GM13976 (cell line): ENCODE measurements at regions not wholly inside any gene's neighbourhood (a gene's known extent, or its start where the extent isn't known, plus 50 kb on each side); places are given as distances from the start of the nearest gene placed in this dataset.

Experiments
- DNase-seq: peaks from one replicate; pipeline ENCODE4 v3.0.0; 2012; ENCODE audit warnings: low spot score
- in situ Hi-C: fragments of 300-500 bp; cut with MboI; formaldehyde crosslinking; loops from one replicate; pipeline ENCODE4 v1.12.0; 2022; ENCODE audit warnings: low sequenced_read_pairs, mixed read lengths, inconsistent platforms; ENCODE audit not compliant: unreplicated experiment
- TF ChIP-seq, protein P1 (sequence below): IDR thresholded peaks from 2 replicates; pipeline ENCODE4 v1.5.1; 2012; ENCODE audit warnings: borderline replicate concordance, mild to moderate bottlenecking; ENCODE audit not compliant: insufficient read depth; ENCODE audit errors: extremely low read depth, missing control alignments, control extremely low read depth

DNA sequence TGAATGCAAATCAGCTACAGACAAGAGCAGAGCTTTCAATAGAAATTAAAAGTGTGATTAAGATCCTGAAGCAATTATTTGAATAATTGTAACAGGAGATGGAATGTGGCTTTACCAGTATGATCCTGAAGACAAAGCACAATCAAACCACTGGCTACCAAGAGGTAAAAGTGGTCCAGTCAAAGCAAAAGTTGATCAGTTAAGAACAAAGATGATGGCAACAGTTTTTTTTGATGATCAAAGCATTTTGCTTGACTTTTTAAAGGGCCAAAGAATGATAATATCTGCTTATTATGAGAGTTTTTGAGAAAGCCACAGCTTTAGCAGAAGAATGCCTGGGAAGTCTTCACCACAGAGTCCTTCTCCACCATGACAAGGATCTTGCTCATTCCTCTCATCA is 409.2 kb downstream of the CSNK1G3 start:
- in situ Hi-C loops, result no loop called here
- TF ChIP-seq, protein P1, sequence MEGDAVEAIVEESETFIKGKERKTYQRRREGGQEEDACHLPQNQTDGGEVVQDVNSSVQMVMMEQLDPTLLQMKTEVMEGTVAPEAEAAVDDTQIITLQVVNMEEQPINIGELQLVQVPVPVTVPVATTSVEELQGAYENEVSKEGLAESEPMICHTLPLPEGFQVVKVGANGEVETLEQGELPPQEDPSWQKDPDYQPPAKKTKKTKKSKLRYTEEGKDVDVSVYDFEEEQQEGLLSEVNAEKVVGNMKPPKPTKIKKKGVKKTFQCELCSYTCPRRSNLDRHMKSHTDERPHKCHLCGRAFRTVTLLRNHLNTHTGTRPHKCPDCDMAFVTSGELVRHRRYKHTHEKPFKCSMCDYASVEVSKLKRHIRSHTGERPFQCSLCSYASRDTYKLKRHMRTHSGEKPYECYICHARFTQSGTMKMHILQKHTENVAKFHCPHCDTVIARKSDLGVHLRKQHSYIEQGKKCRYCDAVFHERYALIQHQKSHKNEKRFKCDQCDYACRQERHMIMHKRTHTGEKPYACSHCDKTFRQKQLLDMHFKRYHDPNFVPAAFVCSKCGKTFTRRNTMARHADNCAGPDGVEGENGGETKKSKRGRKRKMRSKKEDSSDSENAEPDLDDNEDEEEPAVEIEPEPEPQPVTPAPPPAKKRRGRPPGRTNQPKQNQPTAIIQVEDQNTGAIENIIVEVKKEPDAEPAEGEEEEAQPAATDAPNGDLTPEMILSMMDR, result no peak
- DNase-seq, result no peak

DNA sequence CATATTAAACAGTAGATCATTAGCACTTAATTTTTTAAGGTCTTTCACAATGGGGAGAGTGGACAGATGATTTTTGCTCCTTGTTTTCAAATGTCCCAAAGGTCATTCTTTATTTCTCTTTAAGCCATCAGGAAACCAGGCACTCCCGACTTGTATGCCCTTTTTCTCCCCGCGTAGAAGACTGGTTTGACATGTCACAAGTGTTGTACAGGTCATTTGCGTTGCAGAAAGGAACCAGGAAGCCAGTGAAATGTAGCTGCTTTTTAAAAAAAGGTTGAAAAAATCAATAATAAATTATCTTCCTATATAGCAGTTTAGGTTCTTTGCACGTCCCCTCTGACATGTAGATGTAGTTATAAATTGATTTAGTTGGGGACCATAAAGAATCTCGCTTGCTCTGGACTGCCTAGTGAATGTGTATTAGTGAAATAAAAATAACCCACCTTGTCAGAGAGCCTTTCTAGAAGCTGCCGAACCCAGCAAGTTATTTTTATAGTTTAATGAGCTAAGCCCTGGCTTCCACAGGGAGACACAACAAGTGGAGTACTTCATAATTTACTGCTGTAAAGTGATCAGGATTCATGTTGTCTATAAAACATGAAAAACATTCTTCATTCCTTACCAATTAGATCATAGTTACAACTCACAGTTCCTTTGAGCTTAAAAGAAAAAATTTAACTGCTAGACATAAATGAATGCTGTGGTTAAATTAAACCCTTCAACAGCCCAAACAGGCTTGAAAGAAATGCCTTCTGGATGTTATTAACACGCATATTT is 404.6 kb downstream of the CSNK1G3 start:
- DNase-seq, result no peak
- in situ Hi-C loops, result no loop called here
- TF ChIP-seq, protein P1, result no peak

DNA sequence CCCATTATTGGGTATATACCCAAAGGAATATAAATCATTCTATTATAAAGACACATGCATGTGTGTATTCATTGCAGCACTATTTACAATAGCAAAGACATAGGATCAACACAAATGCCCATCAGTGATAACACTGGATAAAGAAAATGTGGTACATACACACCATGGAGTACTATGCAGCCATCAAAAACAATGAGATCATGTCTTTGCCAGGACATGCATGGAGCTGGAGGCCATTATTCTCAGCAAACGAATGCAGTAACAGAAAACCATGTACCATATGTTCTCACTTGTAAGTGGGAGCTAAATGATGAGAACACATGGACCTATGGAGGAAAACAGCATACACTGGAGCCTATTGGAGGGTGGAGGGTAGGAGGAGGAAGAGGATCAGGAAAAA is 402.4 kb downstream of the CSNK1G3 start:
- no peak for DNase-seq
- in situ Hi-C loops, result no loop called here
- TF ChIP-seq, protein P1, result no peak

DNA sequence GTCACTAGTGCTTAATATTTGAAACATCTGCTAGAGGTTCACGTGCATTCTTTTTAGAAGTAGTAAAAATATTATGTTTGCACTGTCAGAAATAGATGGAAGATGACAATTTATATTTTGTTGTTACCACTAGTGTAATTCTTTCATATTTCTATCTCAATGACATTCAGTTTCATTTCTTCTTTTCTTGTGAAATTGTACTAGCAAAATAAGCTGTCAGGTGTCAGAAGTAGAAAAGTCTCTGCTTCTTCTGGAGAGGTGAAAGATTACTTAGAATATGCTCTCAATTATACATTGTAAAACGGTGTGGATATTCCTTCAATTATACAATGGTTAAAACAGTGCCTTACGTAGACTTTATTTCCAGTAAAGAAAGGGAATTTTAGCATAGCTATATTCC is 395.4 kb downstream of the CSNK1G3 start:
- no peak for DNase-seq
- in situ Hi-C loops, result no loop called here
- TF ChIP-seq, protein P1, result no peak

DNA sequence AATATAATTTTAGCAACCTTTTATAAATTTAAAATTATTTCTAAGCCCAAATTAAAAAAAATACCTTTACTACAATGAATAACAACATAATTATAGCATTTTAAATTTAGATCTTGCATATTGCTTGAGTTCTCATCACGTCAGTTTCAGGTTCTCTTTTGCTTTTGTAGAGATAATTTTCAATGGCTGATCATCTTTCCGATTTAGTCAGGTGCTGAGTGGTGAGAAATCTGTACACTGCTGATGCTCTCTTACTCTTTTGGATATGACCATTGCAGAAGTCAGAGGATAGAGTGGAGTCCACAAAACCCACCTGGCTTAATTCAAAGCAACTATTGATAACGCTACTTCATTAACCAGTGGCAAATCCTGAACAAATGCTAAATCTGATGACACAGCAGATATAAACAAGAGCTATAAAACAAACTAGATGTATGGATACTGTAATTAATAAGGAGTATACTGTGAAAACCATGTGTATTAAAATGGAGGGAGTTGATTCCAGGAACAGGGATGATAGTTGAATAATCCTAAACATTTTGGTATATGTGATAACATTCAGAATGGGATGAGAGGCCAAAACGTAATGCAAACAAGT is 394.8 kb downstream of the CSNK1G3 start:
- TF ChIP-seq, protein P1, result no peak
- no peak for DNase-seq
- in situ Hi-C loops, result no loop called here

DNA sequence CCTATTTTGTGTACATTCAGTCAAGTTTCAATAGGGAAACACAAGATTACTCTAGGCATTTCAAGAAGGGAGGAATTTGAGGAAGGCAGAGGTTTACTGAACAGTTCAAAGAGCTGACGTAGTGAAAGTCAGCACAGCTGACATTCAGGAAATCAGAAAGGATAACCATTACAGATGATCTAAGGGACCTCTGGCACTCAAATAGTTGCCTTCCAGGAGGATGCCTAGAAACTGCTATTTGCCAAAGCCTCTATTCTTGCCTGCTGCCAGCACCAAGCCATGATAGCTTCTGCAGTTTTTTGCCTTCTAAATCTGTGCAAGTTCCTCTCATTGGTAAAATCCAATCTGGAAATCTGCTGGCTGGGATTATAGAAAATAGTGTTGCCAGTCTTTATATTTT is 373.1 kb downstream of the CSNK1G3 start:
- in situ Hi-C loops, result no loop called here
- DNase-seq, result no peak

More for the DNA sequence above, 373.1 kb downstream of the CSNK1G3 start:
- TF ChIP-seq, protein P1, result no peak
